ENCODE measurements at regions not wholly inside any gene's neighbourhood (a gene's known extent, or its start where the extent isn't known, plus 50 kb on each side); places are given as distances from the start of the nearest gene placed in this dataset.

GRCh38 chr9:78146241-78146640 is 89.6 kb upstream of the CEP78 start:
- Histone ChIP-seq H3K4me3 (ENCODE audit: low read depth, low read length, poor library complexity, severe bottlenecking) (no peak overlapping the region), H3K9me2 (ENCODE audit: insufficient read depth, low read length) (no peaks in the 10 kb centered on the region), H4K20me1 (ENCODE audit: insufficient read depth, low read length) (no peaks in the 10 kb centered on the region), H3K27ac (ENCODE audit: low read depth, low read length, poor library complexity, severe bottlenecking) (no peak overlapping the region), H3K79me2 (ENCODE audit: insufficient read depth, low read depth, low read length) (no peaks in the 10 kb centered on the region), H2AFZ (ENCODE audit: low read length) (no peak overlapping the region), H3K4me2 (ENCODE audit: low read length) (no peak overlapping the region), H3K9me3 (ENCODE audit: low read length) (no peaks in the 10 kb centered on the region), H3K4me1 (ENCODE audit: insufficient read depth, low read length, poor library complexity, severe bottlenecking) (peaks cover 10% of the 10 kb centered on the region), H3K36me3 (ENCODE audit: insufficient read depth, low read length) (no peaks in the 10 kb centered on the region)
- TF ChIP-seq EZH2phosphoT487 (IDR thresholded peaks at IDR 0.05; ENCODE audit: borderline replicate concordance, low read depth, low read length) (no peak), CTCF (conservative IDR thresholded peaks at IDR 0.05; ENCODE audit: low read length) (no peak)
- DNase-seq (ENCODE audit: low spot score), result no peak
- no TSS peak for BruUV-seq (replicated peaks)
- ChIA-PET CTCF (ENCODE audit: unreplicated experiment) (no interaction called here), POLR2A (interaction anchor here (0.6 to 1.4 kb wide), 3 partner anchors 29 to 132 kb away, joined by 3 to 4 read pairs (median 3); no protein-coding TSS in a partner anchor)
- intact Hi-C loops (cut with micrococcal nuclease; ENCODE audit: unreplicated experiment), result no loop called here

- no peaks in the 10 kb centered on the region for H4K20me1 ChIP-seq (ENCODE audit: insufficient read depth, low read length)
- H3K4me3 ChIP-seq (ENCODE audit: low read depth, low read length, poor library complexity, severe bottlenecking), result no peak overlapping the region
- no peaks in the 10 kb centered on the region for H3K9me3 ChIP-seq (ENCODE audit: low read length)
- POLR2A ChIA-PET, result interaction anchor here (0.5 to 1.4 kb wide), 4 partner anchors 16 to 42 kb away, joined by 3 to 5 read pairs (median 4); no protein-coding TSS in a partner anchor
- CTCF ChIA-PET (ENCODE audit: unreplicated experiment), result no interaction called here
- no peak for DNase-seq (ENCODE audit: low spot score)
- TF ChIP-seq EZH2phosphoT487 (IDR thresholded peaks at IDR 0.05; ENCODE audit: borderline replicate concordance, low read depth, low read length) (no peak), CTCF (conservative IDR thresholded peaks at IDR 0.05; ENCODE audit: low read length) (no peak)
- BruUV-seq (replicated peaks), result no TSS peak
- H3K4me2 ChIP-seq (ENCODE audit: low read length), result no peak overlapping the region
- no peaks in the 10 kb centered on the region for H3K36me3 ChIP-seq (ENCODE audit: insufficient read depth, low read length)
- H3K4me1 ChIP-seq (ENCODE audit: insufficient read depth, low read length, poor library complexity, severe bottlenecking), result peaks cover 5% of the 10 kb centered on the region
- no peak overlapping the region for H2AFZ ChIP-seq (ENCODE audit: low read length)
- H3K9me2 ChIP-seq (ENCODE audit: insufficient read depth, low read length), result no peaks in the 10 kb centered on the region
- H3K79me2 ChIP-seq (ENCODE audit: insufficient read depth, low read depth, low read length), result no peaks in the 10 kb centered on the region
- intact Hi-C loops (cut with micrococcal nuclease; ENCODE audit: unreplicated experiment), result no loop called here
- no peak overlapping the region for H3K27ac ChIP-seq (ENCODE audit: low read depth, low read length, poor library complexity, severe bottlenecking)
These were observed 91.1 kb upstream of the CEP78 start for GRCh38 chr9:78144663-78145377.

- Histone ChIP-seq H3K79me2 (ENCODE audit: insufficient read depth, low read depth, low read length) (no peaks in the 10 kb centered on the region), H3K4me2 (ENCODE audit: low read length) (no peak overlapping the region), H3K9me2 (ENCODE audit: insufficient read depth, low read length) (no peaks in the 10 kb centered on the region), H4K20me1 (ENCODE audit: insufficient read depth, low read length) (no peaks in the 10 kb centered on the region), H3K36me3 (ENCODE audit: insufficient read depth, low read length) (no peaks in the 10 kb centered on the region), H2AFZ (ENCODE audit: low read length) (no peak overlapping the region), H3K9me3 (ENCODE audit: low read length) (no peaks in the 10 kb centered on the region), H3K4me1 (ENCODE audit: insufficient read depth, low read length, poor library complexity, severe bottlenecking) (no peaks in the 10 kb centered on the region), H3K4me3 (ENCODE audit: low read depth, low read length, poor library complexity, severe bottlenecking) (no peak overlapping the region), H3K27ac (ENCODE audit: low read depth, low read length, poor library complexity, severe bottlenecking) (no peak overlapping the region)
- intact Hi-C loops (cut with micrococcal nuclease; ENCODE audit: unreplicated experiment), result no loop called here
- CTCF ChIA-PET (ENCODE audit: unreplicated experiment), result no interaction called here
- POLR2A ChIA-PET, result no interaction called here
- TF ChIP-seq EZH2phosphoT487 (IDR thresholded peaks at IDR 0.05; ENCODE audit: borderline replicate concordance, low read depth, low read length) (no peak), CTCF (conservative IDR thresholded peaks at IDR 0.05; ENCODE audit: low read length) (no peak)
- BruUV-seq (replicated peaks), result no TSS peak
- no peak for DNase-seq (ENCODE audit: low spot score)
These were observed 91.9 kb upstream of the CEP78 start for GRCh38 chr9:78144008-78144381.

Measured in OCI-LY7 (cell line).